GM19025 (cell line): ENCODE measurements at regions not wholly inside any gene's neighbourhood (a gene's known extent, or its start where the extent isn't known, plus 50 kb on each side); places are given as distances from the start of the nearest gene placed in this dataset.

ENCODE experiments used
- ATAC-seq: cut with Tn5 transposase; IDR thresholded peaks from one replicate; pipeline ENCODE4 v1.9.1; 2021; ENCODE audit warnings: mild to moderate bottlenecking, low read depth, moderate library complexity; ENCODE audit not compliant: unreplicated experiment

DNA sequence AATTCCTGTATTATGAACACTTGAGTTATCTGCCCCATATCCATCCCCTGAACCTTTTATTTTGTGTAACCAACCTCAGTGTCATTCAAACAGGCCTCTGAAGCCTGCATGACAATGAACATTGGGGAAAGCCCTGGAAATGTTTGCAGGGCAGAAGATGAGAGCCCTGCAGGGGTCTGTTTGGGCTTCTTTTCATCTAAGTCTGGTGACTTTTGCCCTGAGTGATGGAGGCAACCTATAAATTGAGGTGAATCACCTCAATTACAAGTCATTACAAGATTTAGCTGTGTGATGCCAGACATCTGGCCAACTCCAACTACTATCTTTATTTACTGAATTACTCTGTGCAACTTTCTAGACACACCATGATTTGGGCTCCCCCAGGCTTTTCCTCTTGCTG, 189.2 kb downstream of the MAF start:
- no peak for ATAC-seq

DNA sequence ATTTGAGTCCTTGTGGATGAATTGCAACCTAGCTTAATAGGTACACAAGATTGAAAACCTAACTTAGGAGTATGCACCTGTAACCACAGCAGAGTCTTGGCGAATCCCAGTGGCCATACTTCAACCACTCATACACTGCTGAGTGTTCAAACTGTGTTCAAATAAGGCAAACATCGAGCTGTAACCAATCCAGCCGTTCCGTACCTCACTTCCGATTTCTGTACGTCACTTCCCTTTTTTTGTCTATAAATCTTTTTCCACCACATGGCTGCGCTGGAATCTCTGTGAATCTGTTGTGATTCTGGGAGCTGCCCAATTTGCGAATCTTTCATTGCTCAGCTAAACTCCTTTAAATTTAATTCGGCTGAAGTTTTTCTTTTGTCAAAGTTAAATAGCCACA, 190.6 kb downstream of the MAF start:
- ATAC-seq: no peak

GRCh38 chr16:79408355-79408754, 192.2 kb downstream of the MAF start:
- no peak for ATAC-seq

- no peak for ATAC-seq
Measured at GRCh38 chr16:79407461-79408135, 192.9 kb downstream of the MAF start.

DNA sequence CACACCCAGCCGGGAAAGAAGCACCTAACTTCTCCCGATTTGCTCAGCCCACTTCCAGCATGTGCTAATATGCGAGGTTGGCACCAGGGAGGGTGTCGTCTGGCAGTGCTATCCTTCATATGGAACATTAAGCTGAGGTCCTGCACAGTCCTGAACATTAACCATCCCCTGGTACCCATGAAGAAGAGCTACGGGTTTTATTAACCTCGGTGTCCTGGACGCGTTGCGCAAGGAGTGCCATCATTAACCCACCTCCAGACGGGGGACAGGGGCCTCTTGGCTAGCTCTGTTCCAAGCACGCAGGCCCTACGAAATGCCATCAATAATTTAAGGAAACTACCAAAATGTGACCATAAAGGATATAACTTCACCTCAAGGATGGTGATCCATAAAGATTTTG, 193.5 kb downstream of the MAF start:
- no peak for ATAC-seq

GRCh38 chr16:79404571-79404970, 196.0 kb downstream of the MAF start:
- no peak for ATAC-seq

DNA sequence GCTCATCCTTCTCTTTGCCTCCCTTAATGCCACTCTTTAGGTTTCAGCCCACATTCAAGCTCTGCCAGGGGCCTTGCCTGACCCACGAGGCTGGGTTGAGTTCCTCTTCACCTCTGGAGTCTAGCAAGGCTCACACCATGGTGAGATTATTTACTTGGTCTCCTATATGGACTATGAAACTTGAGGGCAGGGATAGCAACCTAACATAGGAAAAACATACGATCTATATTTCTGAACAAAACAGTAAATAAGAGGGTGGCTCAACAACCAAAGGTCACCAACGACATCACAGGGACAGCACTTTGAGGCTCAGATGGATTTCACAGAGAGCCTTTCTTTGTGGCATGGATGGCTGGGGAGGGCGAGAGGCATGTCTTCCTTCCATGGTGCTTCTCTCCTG, 197.0 kb downstream of the MAF start:
- ATAC-seq: no peak

DNA sequence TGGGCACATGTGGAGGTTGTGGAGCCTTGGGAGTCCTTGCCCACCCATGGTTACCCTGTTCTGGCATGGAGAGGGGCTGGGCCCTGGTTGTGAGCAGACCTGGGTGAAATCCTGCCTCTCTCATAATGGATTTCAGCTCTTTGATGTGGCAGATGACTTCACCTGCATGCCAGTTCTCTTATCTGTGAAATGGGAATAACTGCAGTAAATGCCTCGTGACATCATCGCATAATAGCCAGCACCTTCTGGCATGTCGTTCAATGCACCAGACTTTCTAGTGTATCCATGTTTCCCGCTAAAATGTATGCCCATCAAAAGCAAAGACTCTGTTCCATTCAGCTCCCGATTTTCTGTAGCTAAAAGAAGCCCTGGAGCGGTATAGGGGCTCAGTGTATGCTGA, 197.6 kb downstream of the MAF start:
- ATAC-seq: no peak

GRCh38 chr16:79402356-79402755, 198.2 kb downstream of the MAF start:
- no peak for ATAC-seq

DNA sequence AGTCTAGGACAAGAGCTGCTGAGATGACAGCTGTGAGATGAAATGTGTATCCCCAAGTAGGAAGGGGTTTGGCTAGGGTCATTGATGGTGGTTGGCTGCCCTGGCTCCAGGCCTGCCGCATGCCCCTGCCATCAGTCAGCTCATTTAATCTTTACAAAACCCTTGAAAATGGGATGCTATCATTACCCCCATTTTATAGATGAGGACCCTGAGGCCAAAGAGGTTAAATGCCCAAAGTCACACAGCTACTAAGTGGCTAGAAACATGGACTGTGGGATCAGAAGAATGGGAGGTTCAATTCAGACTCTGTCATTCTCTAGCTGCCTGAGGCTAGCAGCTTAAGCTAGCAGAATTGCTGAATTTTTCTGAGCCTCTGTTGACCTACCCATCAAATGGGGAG, 198.8 kb downstream of the MAF start:
- no peak for ATAC-seq

DNA sequence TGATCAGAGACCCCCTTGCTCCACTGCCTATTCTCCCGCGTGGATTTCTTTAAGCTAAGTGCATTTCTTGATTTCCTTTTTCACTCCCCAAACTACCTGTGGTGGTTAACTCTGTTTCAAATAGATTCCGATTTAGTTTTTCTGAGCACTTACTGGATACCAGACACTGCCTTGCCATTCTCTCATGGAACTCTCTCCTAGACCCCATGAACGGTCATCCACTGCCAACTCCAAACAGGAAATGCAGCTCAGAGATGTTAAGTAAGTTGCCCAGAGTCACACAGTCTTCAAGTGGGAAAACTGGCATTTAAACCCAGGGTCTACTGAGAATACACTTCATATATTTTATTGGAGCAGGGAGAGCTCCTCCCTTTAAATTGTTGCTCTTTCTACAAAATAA, 199.4 kb downstream of the MAF start:
- no peak for ATAC-seq

GRCh38 chr16:79400462-79401149, 199.9 kb downstream of the MAF start:
- ATAC-seq: no peak

DNA sequence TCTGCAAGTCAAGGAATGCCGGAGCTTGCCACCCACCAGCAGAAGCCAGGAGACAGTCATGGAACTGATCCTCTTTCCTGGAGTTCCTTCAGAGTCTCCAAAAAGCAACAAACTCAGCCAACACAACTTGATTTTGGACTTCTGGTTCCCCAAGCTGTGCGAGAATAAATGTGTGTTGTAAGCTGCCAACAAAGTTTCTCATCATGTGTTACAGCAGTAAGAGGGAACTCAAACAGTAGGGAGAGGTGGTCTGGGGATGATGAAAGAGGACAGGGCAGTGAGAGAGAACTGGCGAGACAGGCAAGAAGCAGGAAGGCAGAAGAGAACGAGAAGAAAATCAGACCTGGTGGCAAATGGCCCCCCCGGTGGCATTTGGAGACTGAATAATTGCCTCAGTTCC, 204.9 kb downstream of the MAF start:
- no peak for ATAC-seq

DNA sequence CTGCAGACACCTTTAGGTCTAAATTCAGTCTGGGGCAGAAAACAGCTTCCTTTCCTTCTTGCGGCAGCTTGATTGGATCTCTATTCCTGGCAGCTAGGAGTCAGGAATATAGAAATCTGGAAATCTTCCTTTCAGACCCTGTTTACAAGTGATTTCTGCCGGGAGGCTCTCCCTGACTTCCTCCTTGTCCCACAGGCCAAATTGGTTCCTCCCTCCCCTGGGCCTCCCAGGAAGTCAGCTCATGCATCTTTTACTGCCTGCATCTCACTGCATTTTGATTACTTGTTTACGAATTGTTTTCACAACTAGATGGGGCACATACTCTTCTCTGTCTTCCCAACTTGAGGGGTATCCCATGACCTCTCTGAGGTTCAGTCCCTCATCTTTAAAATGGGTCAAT, 206.3 kb downstream of the MAF start:
- ATAC-seq: no peak

- ATAC-seq: no peak
Measured at GRCh38 chr16:79393564-79393963, 207.0 kb downstream of the MAF start.

DNA sequence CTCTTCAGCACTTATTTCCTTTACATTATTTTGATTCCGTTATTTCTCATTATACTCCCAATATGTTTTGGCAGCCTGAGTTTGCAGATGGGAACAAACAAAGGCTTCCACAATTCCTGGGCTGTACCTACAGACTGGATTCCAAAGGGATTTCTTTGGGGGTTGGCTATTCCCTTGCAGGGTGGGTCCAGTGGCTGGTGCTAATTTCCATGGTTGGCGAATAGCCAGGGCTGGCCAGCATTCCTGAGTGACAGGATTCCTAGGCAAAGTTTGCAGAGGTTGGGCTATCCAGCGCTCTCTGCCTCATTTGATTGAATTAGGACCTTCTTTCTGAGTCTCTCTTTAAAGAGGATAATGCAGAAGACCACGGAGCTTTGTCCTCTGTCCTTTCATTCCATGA, 207.4 kb downstream of the MAF start:
- no peak for ATAC-seq

GRCh38 chr16:79392081-79392480, 208.5 kb downstream of the MAF start:
- ATAC-seq: no peak

- ATAC-seq: no peak
Measured at GRCh38 chr16:79391395-79391794, 209.1 kb downstream of the MAF start.

DNA sequence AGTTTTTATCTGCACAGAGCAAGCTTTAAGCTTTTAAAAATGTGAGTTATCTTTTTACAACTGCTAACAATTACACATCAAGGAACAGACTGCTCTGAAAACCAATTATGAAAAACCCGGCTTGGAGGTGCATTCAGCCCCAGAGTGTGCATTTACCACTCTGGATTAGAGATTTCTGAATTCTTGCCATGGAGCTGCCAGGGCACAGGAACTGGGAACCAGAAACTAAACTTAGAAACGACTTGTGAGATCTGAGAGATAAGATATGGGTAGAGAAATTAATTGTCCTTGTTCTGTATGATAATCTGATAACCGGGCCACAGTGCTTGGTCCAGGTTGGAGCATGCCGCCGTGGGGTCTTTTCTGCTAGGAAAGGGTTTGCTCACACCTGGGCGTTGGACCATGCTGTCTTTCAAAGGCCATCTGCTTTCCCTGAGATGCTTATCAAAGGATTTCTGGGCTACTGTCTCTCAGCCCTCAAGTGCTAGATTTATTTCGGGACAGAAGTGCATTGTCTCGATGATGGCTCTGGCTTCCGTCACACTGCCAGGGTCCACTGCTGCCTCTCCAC, 210.0 kb downstream of the MAF start:
- no peak for ATAC-seq

- ATAC-seq: no peak
Measured at GRCh38 chr16:79388396-79388795, 212.1 kb downstream of the MAF start.

DNA sequence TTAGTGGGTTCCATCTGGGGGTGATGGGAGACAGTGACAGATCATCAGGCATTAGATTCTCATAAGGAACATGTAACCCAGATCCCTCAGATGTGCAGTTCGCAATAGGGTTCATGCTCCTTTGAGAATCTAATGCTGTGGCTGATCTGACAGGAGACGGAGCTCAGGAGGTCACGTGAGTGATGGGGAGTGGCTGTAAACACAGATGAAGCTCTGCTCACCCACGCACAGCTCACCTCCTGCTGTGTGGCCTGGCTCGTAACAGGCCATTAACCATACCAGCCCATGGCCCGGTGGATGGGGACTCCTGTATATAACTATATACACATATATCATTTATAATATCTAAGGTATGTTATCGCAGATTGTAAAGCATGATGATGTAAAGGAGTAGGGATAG, 214.2 kb downstream of the MAF start:
- no peak for ATAC-seq

- ATAC-seq: no peak
Measured at GRCh38 chr16:79381603-79382042, 218.9 kb downstream of the MAF start.
